ENCODE measurements at regions not wholly inside any gene's neighbourhood (a gene's known extent, or its start where the extent isn't known, plus 50 kb on each side); places are given as distances from the start of the nearest gene placed in this dataset.
A peak's percentile ranks its signal among the peaks of the same experiment; 100 is the strongest.

DNA sequence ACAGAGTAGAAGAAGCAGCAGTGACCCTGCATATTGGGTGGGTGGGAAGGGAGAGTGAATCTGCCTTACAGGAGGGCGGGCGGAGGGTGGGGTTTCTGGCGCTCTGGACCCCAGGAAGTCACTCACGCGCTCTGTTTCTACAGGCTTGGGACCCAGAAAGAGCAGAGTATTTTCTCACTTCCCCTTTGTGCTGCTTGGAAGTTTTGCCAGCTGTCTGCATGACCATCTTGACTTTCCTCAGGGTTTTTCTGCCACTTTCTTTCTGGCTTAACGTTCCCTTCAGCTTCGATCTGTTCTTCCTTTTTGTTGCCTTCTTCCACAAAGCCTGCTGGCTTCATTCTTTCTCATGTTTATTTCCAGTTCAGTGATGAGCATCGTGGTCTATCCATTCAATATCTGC, 383.1 kb downstream of the GALR1 start:
- TF ChIP-seq, protein P1, sequence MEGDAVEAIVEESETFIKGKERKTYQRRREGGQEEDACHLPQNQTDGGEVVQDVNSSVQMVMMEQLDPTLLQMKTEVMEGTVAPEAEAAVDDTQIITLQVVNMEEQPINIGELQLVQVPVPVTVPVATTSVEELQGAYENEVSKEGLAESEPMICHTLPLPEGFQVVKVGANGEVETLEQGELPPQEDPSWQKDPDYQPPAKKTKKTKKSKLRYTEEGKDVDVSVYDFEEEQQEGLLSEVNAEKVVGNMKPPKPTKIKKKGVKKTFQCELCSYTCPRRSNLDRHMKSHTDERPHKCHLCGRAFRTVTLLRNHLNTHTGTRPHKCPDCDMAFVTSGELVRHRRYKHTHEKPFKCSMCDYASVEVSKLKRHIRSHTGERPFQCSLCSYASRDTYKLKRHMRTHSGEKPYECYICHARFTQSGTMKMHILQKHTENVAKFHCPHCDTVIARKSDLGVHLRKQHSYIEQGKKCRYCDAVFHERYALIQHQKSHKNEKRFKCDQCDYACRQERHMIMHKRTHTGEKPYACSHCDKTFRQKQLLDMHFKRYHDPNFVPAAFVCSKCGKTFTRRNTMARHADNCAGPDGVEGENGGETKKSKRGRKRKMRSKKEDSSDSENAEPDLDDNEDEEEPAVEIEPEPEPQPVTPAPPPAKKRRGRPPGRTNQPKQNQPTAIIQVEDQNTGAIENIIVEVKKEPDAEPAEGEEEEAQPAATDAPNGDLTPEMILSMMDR (IDR thresholded peaks at IDR 0.05) = no peak
- ATAC-seq (ENCODE audit: low FRiP score) (no peak), DNase-seq (ENCODE audit: low spot score) (no peak)

DNA sequence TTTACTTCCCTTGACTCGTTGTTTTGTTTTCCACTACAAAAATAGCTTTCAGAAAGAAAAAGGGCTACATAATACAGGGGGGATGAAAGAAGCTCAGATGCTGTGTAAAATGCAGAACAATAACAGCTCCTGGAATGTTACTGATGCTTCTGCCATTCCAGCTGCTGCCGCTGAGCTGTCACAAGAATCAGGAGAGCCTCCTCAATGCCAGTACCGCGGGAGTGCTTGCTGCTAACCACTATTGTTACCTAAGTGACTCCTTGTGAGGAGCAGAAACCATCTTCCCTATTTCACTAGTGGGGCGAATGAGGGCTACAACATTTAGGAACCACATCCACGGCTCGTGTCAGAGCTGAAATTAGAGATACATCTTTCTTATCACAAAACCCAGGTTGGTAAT, 384.8 kb downstream of the GALR1 start:
- DNase-seq (ENCODE audit: low spot score) = no peak
- no peak for ATAC-seq (ENCODE audit: low FRiP score)
- TF ChIP-seq, protein P1 (IDR thresholded peaks at IDR 0.05) = no peak

DNA sequence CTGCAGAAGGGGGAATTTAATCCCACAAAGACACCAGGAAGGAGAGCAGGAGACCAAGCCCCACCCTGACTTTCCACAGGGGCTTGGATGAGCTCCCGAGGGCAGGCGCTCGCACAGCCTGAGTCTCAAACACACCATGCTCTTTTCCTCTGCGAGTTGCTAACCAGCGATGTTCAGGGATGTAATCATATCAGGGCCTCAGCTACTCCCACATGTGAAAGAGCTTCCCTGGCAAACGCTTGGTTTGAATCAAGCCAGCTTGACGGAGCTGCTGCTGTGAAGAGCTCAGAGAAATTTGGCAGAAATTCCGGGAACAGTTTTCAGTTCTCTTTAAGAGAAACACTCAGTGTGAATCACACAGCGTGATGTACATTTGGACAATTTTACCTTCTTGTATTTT, 385.8 kb downstream of the GALR1 start:
- DNase-seq (ENCODE audit: low spot score) (no peak), ATAC-seq (ENCODE audit: low FRiP score) (peak; percentile 98)

DNA sequence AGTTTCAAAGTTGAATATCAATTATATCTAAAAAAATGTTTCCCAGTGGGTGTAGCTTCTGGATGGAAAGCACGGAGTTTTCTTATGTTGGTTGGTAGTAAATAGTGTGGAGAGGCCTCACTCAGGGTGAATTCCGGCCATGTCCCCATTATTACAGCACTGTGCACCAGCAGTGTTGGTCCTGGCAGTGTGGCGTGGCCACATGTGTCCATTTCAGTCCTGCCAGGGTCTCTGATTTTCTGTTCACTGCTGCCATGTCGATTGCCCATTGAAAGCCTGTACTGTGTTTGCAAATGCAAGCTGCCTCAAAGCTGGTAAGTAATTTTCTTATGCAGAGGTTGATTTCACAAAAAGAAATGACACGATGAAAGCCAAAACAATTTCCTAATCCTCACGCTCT, 386.2 kb downstream of the GALR1 start:
- ATAC-seq (ENCODE audit: low FRiP score) (no peak), DNase-seq (ENCODE audit: low spot score) (no peak)
- TF ChIP-seq, protein P1 (IDR thresholded peaks at IDR 0.05) = no peak

More for the DNA sequence above, 385.8 kb downstream of the GALR1 start:
- TF ChIP-seq, protein P1 (IDR thresholded peaks at IDR 0.05) = no peak

DNA sequence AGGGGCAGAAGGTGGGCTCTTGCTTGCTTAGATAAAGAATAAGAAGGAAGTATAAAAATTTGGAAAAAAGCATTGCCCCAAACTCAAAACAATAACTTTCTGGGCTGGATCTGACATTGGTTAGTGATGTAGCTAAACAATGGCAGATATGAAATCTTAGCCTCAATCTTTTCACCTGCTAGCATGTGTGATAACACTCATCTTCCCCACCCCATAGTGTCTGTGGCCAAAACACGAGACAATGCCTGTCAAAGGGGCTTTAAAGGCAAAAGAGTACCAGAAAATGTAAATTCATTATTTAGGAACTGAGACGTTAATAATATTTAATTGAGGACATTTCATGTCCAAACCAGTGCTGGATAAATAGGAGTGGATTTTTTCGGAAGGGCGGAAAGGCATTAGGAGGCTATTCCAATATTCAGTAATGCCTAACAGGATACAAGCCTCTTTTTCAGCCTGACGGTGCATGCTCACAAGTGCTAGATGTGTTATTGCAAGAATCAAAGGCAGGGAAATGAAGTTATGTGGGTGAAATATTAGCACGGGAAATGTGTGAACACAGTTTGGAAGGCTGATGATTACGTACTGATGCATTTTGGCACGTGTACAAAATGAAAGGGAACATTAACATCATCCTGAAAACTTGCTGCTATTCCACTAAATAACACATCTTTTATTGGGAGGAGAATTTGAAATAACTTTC, 395.7 kb downstream of the GALR1 start:
- TF ChIP-seq, protein P1 (IDR thresholded peaks at IDR 0.05) = no peak
- DNase-seq (ENCODE audit: low spot score) = no peak
- ATAC-seq (ENCODE audit: low FRiP score) = no peak

DNA sequence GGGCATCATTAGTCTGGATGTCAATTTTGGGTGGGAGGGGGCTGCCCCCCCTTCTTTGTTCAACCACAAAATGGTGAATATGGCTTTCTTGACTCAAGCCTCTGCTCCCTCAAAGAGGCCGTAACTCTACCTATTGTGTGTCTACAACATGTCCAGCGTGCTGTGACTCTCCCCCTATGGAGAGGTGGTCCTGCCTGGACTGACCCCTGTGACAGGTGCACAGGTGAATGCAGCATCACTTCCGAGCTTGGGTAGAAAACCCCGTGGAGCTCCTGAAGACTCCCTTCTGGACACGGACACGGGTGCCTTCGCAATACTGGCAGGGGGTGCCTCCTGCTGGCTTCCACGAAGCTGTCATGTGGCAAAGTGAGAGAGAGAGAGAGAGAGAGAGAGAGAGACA, 397.8 kb downstream of the GALR1 start:
- TF ChIP-seq, protein P1 (IDR thresholded peaks at IDR 0.05) = no peak
- ATAC-seq (ENCODE audit: low FRiP score) (no peak), DNase-seq (ENCODE audit: low spot score) (no peak)

DNA sequence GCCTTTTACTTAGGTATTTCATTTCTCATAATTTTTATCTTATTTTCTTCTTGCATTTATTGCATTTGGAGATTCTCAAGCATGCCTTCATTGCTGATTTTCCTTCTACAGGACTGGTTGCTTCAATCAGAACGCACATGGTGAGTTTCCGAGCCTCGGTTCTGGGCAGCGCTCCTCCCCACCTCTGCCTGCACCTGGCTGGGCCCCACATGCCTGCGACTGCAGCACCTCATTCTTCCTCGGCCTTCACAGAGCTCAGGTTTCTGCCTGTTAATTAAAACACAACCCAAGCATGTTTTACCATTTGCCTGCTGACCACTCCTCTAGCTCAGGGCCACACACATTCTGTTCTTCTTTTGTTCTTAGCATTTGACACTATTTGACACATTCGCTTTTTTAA, 398.8 kb downstream of the GALR1 start:
- TF ChIP-seq, protein P1 (IDR thresholded peaks at IDR 0.05) = no peak
- no peak for ATAC-seq (ENCODE audit: low FRiP score)
- no peak for DNase-seq (ENCODE audit: low spot score)

All from omental fat pad (tissue), 3 donors.